Upper lobe of left lung (tissue), 4 donors: ENCODE measurements at regions not wholly inside any gene's neighbourhood (a gene's known extent, or its start where the extent isn't known, plus 50 kb on each side); places are given as distances from the start of the nearest gene placed in this dataset.

Experiments used
- CTCF ChIP-seq, 6 experiments: fragments of 450-650 bp in 4 of 6; fragments of 200-600 bp in 2 of 6; sonication (generic) in 2 of 6; IDR thresholded peaks; one replicate each; pipeline ENCODE4 v1.5.1; 2016 to 2019; ENCODE audit warnings: antibody characterized with exemption in 6 of 6
- POLR2A ChIP-seq, 4 donors: fragments of 450-650 bp; IDR thresholded peaks; one replicate each; pipeline ENCODE4 v1.5.1; 2016 to 2017; ENCODE audit warnings: antibody characterized with exemption in 4 of 4, mild to moderate bottlenecking in 2 of 4

DNA sequence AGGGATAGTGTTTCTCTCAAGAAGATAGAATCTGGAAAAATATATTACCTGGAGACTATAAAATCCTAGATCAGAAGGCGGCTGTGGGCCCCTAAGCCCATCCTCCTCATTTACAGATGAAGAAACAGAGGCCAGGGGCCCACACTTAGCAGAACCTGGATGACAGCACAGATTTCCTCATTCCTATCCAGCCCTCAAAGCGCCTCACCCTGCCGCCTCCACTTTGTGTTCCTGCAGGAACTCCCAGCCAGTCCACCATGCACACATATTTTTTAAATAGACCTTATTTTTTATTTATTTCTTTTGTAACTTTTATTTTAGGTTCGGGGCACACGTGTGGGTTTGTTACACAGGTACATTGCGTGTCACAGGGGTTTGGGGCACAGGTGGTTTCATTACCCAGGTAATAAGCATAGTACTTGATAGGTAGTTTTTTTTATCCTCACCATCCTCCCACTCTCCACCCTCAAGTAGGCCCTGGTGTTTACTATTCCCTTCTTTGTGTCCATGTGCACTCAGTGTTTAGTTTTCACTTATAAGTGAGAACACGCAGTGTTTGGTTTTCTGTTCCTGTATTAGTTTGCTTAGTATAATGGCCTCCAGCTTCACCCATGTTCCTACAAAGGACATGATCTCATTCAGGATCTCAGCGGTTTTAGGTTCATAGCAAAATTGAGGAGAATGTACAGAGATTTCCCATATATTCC is 85.5 kb upstream of the MAP1B start:
- TF ChIP-seq CTCF (IDR thresholded peaks at IDR 0.05) (no peak), POLR2A (IDR thresholded peaks at IDR 0.05) (no peak)
